NCI-H526 (cell line): ENCODE measurements at regions not wholly inside any gene's neighbourhood (a gene's known extent, or its start where the extent isn't known, plus 50 kb on each side); places are given as distances from the start of the nearest gene placed in this dataset.
"Not testable (repeated sequence)": the region's sequence is repeated elsewhere in the genome, so short reads cannot be mapped to it uniquely, and the experiment has no call there.

ENCODE experiments used
- DNase-seq, 2 experiments: peaks; one replicate each; lab custom pipeline; 2025; lab: John Stamatoyannopoulos, UW

DNA sequence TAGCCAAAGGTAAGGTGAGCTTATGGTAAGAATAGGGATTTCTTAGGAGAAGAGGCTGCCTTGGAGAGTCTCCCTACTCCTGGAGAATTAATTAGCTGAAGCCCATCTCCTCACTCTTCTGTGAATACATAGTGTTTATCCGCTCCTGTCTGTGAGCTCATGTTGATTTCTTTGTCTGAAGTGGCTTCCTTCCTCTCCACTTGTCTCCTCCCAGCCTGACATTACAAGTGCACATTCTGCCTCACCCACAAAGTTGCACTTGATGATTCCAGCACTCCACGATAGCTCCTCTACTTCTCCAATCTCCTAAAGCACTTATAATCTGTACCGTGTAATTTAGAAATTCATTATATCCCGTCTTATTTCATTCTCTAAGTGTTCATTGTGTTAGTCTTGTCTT lies 287.2 kb downstream of the QKI start:
- DNase-seq = no peak

DNA sequence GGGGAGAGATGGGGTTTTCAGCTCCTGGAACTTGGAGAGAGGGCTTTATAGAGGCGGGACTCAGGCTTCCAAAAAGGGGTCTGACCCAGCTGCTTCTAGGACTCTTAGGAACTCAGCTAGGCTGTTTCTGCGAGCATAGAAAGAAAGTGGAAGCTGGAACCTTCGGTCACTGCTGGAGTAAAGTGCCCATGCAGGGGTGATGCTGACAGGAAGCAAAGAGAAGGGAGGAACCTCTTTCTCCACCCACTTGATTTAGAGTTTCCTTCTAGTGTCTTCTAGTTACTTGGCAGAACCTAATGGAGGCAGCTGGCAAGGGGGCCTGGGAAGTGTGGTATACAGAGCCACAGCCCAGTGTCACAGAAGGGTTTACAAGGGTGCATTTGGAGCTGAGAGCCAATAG lies 283.6 kb downstream of the QKI start:
- DNase-seq = no peak

GRCh38 chr6:163696311-163696710 lies 281.8 kb downstream of the QKI start:
- not testable (repeated sequence) for DNase-seq

GRCh38 chr6:163695414-163695864 lies 280.9 kb downstream of the QKI start:
- no peak for DNase-seq

- no peak for DNase-seq
Measured at GRCh38 chr6:163694988-163695398, 280.5 kb downstream of the QKI start.

GRCh38 chr6:163694072-163694471 lies 279.6 kb downstream of the QKI start:
- no peak for DNase-seq

DNA sequence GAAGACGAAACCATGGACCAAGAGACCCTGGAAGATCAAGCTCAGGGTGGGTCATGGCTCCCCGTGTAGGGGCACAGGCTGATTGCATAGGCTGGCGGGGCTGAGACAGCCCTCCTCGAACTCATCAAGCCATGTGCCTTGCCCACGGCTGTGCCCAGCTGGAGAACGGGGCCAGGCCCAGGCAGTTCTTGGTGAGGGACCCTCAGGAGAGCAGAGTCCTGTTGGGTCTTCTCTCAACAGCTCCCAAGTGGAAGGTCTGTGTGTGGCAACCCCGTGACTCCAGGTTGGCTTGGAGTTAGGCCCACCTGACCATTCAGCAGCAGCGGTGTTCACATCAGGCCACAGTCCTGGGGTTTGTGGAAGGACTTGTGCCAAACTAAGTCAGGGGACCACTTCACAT lies 276.5 kb downstream of the QKI start:
- no peak for DNase-seq

DNA sequence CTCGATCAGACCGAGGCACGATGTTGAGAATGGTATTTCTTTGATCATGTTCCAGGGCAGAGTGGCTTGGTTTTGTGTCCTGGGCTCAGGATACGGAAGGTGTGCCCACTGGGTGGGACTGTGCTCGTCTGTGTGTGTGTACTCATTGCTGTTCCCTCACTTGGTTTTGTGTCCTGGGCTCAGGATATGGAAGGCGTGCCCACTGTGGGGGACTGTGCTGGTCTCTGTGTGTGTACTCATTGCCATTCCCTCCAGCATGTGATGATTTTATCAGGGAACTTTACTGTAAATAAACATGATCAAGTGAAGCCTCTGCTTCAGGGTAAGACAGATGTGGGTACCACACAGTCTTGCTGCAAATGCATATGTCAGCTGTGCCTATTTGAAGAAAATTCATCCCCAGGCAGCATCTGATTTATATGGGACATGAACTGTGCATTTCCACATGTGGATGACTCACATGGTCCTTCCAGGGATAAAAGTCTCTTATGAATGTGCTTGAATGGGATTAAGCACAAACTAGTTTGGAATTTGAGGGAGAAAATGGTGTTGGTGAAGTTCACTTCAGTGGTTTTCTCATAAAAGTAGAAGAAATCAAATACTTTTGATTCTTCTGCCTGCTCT lies 274.3 kb downstream of the QKI start:
- no peak for DNase-seq

DNA sequence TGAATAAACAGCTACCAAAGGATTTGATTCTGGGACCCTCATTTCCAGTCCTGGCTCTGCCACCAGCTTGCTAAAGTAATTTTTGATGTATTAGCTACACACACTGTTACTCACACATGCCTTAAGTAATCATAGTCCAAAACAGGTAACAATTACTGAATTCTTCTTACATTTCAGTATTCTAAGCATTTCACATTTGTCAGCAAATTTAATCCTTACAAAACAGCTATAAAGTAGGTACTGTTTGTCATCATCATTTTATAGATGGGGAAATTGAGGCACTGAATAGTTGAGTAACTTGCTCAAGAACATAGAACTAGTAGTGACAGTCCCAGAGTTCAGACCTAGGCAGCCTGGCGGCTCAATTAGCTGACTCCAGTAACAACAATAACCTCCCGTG lies 272.6 kb downstream of the QKI start:
- no peak for DNase-seq

DNA sequence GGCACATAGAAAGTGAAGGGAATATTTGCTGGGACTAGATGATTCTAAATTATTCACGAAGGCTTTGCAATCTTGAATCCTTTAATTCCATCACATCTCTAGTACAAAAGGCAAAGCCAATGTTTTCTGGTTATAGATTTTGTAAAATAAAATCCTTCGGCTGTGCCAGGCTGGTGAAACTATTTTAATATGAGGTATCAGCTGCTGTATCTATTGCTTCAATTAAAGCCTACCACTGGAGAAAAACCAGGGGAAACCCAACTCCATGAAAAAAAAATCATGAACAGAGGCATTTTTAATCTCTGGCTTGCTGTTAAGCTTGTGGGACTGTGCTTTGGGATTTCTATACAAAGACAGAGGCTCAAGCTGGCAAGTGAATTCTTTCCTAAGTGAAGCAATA lies 271.8 kb downstream of the QKI start:
- DNase-seq = no peak

- DNase-seq = no peak
Measured at GRCh38 chr6:163683105-163683622, 268.6 kb downstream of the QKI start.

GRCh38 chr6:163679753-163680152 lies 265.2 kb downstream of the QKI start:
- no peak for DNase-seq

DNA sequence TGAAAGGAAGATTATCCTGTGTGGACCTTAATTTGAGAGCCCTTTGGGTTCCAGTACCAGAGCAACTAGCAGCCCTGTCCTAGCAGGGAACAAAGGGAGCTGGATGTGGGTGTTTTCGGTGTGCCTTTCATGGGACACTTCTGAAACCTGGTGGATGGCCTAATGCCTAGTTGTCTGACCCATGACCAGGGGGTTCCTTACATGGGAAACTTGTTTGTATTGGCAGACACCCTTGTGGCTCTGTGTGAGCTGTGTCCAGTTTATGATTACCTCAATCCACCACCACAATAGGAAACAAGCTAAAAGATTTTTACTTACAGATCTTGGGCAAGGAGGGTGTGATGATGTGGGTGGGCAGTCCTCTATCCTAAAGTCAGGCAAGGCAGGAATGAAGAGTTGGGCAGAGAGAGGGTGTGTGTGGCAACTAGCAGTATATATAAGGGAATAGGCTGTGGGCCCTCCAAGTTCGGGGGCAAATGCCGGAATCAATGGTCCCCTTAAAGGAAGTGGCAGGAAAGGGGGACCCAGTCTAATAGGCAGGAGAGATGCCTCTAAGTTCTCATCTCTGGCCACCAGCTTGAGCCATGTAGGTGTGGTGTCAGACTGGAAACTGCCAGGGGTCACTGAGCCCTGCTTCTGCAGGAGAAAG lies 264.6 kb downstream of the QKI start:
- no peak for DNase-seq

- DNase-seq = no peak
Measured at GRCh38 chr6:163675611-163676010, 261.1 kb downstream of the QKI start.

DNA sequence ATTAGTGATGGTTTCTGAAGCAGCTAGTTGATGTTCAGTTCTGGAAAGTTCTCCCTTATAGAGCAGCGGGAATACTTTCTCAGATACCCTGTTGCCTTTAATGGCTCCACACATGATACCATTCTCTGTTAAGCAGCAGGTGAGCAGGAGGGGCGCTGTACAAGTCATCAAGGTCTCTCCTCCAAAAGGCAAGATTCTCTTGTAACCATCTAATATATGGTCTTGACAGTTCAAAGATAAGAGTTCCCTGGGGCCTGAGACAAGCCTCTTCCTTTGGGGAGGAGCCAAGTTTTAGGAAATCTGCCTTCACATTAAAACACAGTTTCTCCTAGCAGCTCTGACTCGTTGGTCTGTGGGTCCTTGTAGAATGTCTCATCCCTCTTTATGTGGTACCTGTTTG lies 258.2 kb downstream of the QKI start:
- no peak for DNase-seq

DNA sequence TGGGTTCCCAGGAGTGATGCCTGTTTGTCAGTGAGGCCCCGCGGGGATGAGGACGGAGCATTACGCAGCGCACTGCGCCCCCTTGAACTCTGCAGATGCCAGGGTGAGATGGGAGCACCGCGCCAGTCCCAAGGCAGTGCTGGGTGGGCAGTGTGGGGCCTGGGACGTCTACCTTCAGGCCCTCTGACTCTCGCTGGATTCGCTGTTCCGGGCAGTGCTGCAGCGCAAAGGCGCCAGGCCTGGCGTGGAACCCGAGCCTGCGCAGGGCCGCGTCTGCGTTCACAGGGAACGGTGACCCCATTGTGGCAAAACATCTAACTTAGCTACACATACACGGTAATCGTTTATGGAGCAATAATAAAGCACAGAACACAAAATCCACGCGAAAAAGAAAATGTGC lies 257.3 kb downstream of the QKI start:
- no peak for DNase-seq

- DNase-seq = no peak
Measured at GRCh38 chr6:163671355-163671754, 256.8 kb downstream of the QKI start.

- no peak for DNase-seq
Measured at GRCh38 chr6:163670336-163670735, 255.8 kb downstream of the QKI start.

- DNase-seq = no peak
Measured at GRCh38 chr6:163668061-163668426, 253.5 kb downstream of the QKI start.

GRCh38 chr6:163667372-163668060 lies 253.0 kb downstream of the QKI start:
- DNase-seq = no peak

DNA sequence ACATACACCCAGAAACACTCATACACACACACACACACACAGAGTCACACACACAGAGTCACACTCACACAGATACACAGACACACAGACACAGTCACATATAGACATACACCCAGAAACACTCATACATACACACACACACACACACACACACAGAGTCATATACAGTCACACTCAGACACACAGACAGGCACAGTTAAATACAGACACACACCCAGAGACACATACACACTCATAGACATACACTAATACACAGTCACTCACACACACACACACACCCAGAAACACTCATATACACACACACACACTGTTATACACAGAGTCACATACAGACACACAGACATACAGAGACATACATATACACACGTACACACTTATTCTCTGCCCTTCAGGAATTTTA lies 250.9 kb downstream of the QKI start:
- no peak for DNase-seq

- no peak for DNase-seq
Measured at GRCh38 chr6:163663575-163663974, 249.1 kb downstream of the QKI start.

DNA sequence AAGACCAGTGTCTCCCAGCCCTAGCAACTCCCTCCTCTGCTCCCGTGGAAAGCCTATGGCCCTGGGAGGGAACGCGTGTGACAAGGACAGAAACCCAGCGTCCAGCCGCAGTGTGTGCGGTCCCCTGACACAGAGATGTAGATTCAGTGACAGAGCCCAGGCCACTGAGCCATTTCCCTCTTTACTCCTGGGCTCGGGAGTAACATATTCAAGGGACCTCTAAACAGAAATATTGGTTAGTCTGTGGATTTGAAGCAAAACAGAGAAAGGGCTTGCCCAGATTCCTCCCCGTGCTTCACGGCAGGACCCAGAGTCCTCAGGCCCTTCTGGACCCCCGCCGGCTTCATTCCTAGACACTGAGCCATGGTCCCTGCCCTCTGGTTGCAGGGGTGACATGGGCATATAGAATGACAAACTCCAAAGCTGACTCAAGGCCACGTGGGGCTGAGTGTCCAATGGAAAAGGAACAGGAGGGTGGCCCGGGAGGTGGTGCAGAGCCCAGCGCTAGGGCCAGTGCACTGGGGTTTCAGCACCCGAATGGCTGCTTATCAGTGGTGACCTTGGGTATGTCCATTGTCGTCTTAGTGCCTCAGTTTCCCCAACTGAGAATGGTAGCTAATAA lies 248.2 kb downstream of the QKI start:
- DNase-seq = no peak
